ENCODE measurements at regions not wholly inside any gene's neighbourhood (a gene's known extent, or its start where the extent isn't known, plus 50 kb on each side); places are given as distances from the start of the nearest gene placed in this dataset.

DNA sequence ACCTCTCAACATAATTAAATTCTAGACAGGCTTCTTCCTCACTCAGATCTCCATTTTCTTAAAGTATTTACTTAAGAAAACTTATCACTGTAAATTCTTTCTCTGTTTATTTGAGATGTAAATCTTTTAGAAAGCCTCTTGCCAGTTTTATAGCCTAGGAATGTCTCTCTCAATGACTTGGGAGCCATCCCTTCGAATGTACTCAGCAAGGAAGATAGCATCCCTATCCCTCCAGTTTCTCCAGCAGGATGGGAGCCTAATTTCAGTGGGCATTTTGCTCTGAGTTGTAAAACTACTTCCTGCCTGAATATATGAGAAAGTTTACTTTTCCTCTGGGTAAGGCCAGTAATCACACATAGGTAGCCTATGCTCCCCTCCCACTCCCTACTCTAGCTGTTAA is 558.5 kb upstream of the ARRDC3 start:
- H3K27me3 ChIP-seq (replicated peaks in 1 of 2; ENCODE audit: control insufficient read depth in 2 of 2, insufficient read depth in 2 of 2, low read length in 1 of 2), result no peaks in the 10 kb centered on the region
- ChIA-PET CTCF (no interaction called here), RAD21 (ENCODE audit: unreplicated experiment) (no interaction called here), POLR2A (interaction anchor here (0.5 kb wide), 1 partner anchor 1589 kb away, joined by 3 read pairs; no protein-coding TSS in a partner anchor), SMC1A (ENCODE audit: uncharacterized antibody, unreplicated experiment) (no interaction called here)
- no peak overlapping the region for H3K4me2 ChIP-seq (ENCODE audit: control insufficient read depth, insufficient read depth)
- no peaks in the 10 kb centered on the region for H3K36me3 ChIP-seq (ENCODE audit: control insufficient read depth in 2 of 2, insufficient read depth in 2 of 2, low read length in 1 of 2)
- intact Hi-C loops (cut with micrococcal nuclease; ENCODE audit: unreplicated experiment), result no loop called here
- H3K4me1 ChIP-seq (ENCODE audit: control insufficient read depth, insufficient read depth, low read length), result no peaks in the 10 kb centered on the region
- 0% methylated on average over 1 of the region's 1 CpG for WGBS (ENCODE audit: insufficient coverage, insufficient replicate concordance, low lambda C conversion rate, missing lambda C conversion rate)
- no peak for ATAC-seq
- no peak overlapping the region for H3K4me3 ChIP-seq
- no peak for DNase-seq (ENCODE audit: low read depth, low spot score)
- TF ChIP-seq NR2F1 (conservative IDR thresholded peaks at IDR 0.05), result no peak
- no peak for TF ChIP-seq SUPT20H (IDR thresholded peaks at IDR 0.05; ENCODE audit: borderline replicate concordance, control insufficient read depth, low read depth, low read length)
- no peak for TF ChIP-seq ESRRA (IDR thresholded peaks at IDR 0.05; ENCODE audit: low read length)
- no peak for TF ChIP-seq SUZ12 (IDR thresholded peaks at IDR 0.05; ENCODE audit: unreplicated experiment)
- TF ChIP-seq, protein P1, sequence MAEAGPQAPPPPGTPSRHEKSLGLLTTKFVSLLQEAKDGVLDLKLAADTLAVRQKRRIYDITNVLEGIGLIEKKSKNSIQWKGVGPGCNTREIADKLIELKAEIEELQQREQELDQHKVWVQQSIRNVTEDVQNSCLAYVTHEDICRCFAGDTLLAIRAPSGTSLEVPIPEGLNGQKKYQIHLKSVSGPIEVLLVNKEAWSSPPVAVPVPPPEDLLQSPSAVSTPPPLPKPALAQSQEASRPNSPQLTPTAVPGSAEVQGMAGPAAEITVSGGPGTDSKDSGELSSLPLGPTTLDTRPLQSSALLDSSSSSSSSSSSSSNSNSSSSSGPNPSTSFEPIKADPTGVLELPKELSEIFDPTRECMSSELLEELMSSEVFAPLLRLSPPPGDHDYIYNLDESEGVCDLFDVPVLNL (IDR thresholded peaks at IDR 0.05; ENCODE audit: low read depth, low read length), result no peak
- TF ChIP-seq, protein P2, sequence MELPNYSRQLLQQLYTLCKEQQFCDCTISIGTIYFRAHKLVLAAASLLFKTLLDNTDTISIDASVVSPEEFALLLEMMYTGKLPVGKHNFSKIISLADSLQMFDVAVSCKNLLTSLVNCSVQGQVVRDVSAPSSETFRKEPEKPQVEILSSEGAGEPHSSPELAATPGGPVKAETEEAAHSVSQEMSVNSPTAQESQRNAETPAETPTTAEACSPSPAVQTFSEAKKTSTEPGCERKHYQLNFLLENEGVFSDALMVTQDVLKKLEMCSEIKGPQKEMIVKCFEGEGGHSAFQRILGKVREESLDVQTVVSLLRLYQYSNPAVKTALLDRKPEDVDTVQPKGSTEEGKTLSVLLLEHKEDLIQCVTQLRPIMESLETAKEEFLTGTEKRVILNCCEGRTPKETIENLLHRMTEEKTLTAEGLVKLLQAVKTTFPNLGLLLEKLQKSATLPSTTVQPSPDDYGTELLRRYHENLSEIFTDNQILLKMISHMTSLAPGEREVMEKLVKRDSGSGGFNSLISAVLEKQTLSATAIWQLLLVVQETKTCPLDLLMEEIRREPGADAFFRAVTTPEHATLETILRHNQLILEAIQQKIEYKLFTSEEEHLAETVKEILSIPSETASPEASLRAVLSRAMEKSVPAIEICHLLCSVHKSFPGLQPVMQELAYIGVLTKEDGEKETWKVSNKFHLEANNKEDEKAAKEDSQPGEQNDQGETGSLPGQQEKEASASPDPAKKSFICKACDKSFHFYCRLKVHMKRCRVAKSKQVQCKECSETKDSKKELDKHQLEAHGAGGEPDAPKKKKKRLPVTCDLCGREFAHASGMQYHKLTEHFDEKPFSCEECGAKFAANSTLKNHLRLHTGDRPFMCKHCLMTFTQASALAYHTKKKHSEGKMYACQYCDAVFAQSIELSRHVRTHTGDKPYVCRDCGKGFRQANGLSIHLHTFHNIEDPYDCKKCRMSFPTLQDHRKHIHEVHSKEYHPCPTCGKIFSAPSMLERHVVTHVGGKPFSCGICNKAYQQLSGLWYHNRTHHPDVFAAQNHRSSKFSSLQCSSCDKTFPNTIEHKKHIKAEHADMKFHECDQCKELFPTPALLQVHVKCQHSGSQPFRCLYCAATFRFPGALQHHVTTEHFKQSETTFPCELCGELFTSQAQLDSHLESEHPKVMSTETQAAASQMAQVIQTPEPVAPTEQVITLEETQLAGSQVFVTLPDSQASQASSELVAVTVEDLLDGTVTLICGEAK (IDR thresholded peaks at IDR 0.05; ENCODE audit: borderline replicate concordance), result no peak
- H3K9ac ChIP-seq (ENCODE audit: control insufficient read depth, insufficient read depth, low read length), result no peak overlapping the region
- H2AFZ ChIP-seq (ENCODE audit: control insufficient read depth, low read depth, low read length), result no peak overlapping the region
- BruUV-seq (replicated peaks), result no TSS peak
- no peaks in the 10 kb centered on the region for H4K20me1 ChIP-seq (ENCODE audit: control insufficient read depth, insufficient read depth)
- no peak for FAIRE-seq
- H3K9me3 ChIP-seq (replicated peaks; ENCODE audit: control insufficient read depth, insufficient read depth, low read length), result no peaks in the 10 kb centered on the region
- H3K79me2 ChIP-seq (ENCODE audit: control insufficient read depth, insufficient read depth, low read length), result no peaks in the 10 kb centered on the region
- H3K27ac ChIP-seq (ENCODE audit: control insufficient read depth, insufficient read depth), result no peak overlapping the region
- in situ Hi-C loops (cut with MboI), result no loop called here

Measured in GM12878 (cell line).